ENCODE measurements at regions not wholly inside any gene's neighbourhood (a gene's known extent, or its start where the extent isn't known, plus 50 kb on each side); places are given as distances from the start of the nearest gene placed in this dataset.
A peak's percentile ranks its signal among the peaks of the same experiment; 100 is the strongest.

DNA sequence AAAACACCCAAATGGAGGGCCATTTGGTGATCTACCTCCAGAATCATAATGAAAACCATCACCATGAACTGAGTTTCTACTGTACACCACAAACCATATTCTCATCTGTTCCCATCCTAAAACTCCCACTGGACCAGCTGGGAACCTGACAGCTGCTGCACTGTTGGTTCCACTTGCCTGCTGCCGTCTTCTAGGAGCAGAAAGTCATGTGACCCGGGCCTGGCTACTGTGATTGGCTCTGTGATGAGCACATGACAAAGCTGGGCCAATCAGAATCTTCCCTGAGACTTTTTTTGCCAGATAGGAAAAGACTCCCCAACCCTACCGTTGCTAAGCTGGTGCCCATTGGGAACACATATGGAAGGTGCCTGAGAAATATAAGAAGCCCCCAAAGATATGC, 264.2 kb downstream of the MRTFB start:
- H2BK5ac ChIP-seq (ENCODE audit: low read depth, low read length, poor library complexity, severe bottlenecking) = no peak overlapping the region
- H4K20me1 ChIP-seq (ENCODE audit: insufficient read depth, low read length) = peaks cover 5% of the 10 kb centered on the region; the same call in 1 of the 2 replicates
- H3K56ac ChIP-seq (ENCODE audit: extremely low read depth, insufficient read depth, low read length) = no peak overlapping the region
- H3K79me1 ChIP-seq (ENCODE audit: low read depth in 1 of 2, low read length in 2 of 2) = no peaks in the 10 kb centered on the region
- H2BK15ac ChIP-seq (ENCODE audit: low read depth, low read length) = no peak overlapping the region
- no peak overlapping the region for H3K23ac ChIP-seq (ENCODE audit: low read depth, low read length)
- no peak overlapping the region for H4K8ac ChIP-seq (ENCODE audit: low read depth in 2 of 2, low read length in 2 of 2)
- H4K91ac ChIP-seq (ENCODE audit: insufficient read depth, low read depth, low read length) = no peak overlapping the region
- no peaks in the 10 kb centered on the region for H3K9me3 ChIP-seq (ENCODE audit: control insufficient read depth, insufficient read depth, low read length)
- dilution Hi-C loops (cut with HindIII; ENCODE audit: low sequenced_read_pairs, unreplicated experiment) (no loop called here), intact Hi-C loops (cut with micrococcal nuclease) (no loop called here), in situ Hi-C loops (cut with MboI; ENCODE audit: low sequenced_read_pairs) (no loop called here)
- no peak overlapping the region for H4K5ac ChIP-seq (ENCODE audit: low read depth, low read length)
- no peak overlapping the region for H3K18ac ChIP-seq (ENCODE audit: low read depth, low read length)
- H2BK20ac ChIP-seq (ENCODE audit: low read depth, low read length) = no peak overlapping the region
- WGBS, 2 experiments (ENCODE audit: extremely low coverage in 2 of 2, insufficient read length in 1 of 2) = no CpG with 5 or more reads among the region's 3 CpGs
- ATAC-seq (ENCODE audit: low read depth) (no peak), DNase-seq (no peak)
- no peak overlapping the region for H3K14ac ChIP-seq (replicated peaks; ENCODE audit: low read depth, low read length)
- BruUV-seq (replicated peaks) = no TSS peak
- H2BK120ac ChIP-seq (ENCODE audit: low read depth, low read length) = no peak overlapping the region
- H3K4me1 ChIP-seq (ENCODE audit: control insufficient read depth, insufficient read depth, low read length) = peaks cover 4% of the 10 kb centered on the region
- H3K9ac ChIP-seq (ENCODE audit: low read depth, low read length) = no peak overlapping the region
- H3K4me3 ChIP-seq (ENCODE audit: insufficient read depth, low read depth, low read length) = no peak overlapping the region
- no peak overlapping the region for H2AK9ac ChIP-seq (replicated peaks; ENCODE audit: low read depth, low read length, poor library complexity)
- 0 out of 2 replicates have a peak, but pooled peaks cover 4% of the 10 kb centered on the region for H3K36me3 ChIP-seq (ENCODE audit: control insufficient read depth, insufficient read depth, low read length)
- CTCF ChIA-PET = no interaction called here
- POLR2A ChIA-PET (ENCODE audit: unreplicated experiment) = no interaction called here
- H3K4me2 ChIP-seq (ENCODE audit: low read depth, low read length) = no peak overlapping the region
- no peak overlapping the region for H3K4ac ChIP-seq (ENCODE audit: low read depth, low read length)
- H3K9me1 ChIP-seq (ENCODE audit: insufficient read depth, low read length) = 0 out of 2 replicates have a peak, but pooled peaks cover 3% of the 10 kb centered on the region
- H2AFZ ChIP-seq (replicated peaks; ENCODE audit: low read length, poor library complexity) = no peak overlapping the region
- TF ChIP-seq, protein P1, sequence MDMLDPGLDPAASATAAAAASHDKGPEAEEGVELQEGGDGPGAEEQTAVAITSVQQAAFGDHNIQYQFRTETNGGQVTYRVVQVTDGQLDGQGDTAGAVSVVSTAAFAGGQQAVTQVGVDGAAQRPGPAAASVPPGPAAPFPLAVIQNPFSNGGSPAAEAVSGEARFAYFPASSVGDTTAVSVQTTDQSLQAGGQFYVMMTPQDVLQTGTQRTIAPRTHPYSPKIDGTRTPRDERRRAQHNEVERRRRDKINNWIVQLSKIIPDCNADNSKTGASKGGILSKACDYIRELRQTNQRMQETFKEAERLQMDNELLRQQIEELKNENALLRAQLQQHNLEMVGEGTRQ (IDR thresholded peaks at IDR 0.05; ENCODE audit: low read depth, low read length) = peak; percentile 74
- TF ChIP-seq FOS (IDR thresholded peaks at IDR 0.05; ENCODE audit: low read depth, low read length) (no peak), MAFK (IDR thresholded peaks at IDR 0.05; ENCODE audit: low read depth, low read length) (no peak)
- H3K27me3 ChIP-seq (ENCODE audit: control insufficient read depth, insufficient read depth, low read length) = no peaks in the 10 kb centered on the region
- no peak overlapping the region for H3K27ac ChIP-seq (ENCODE audit: insufficient read depth, low read length)
- H2AK5ac ChIP-seq (ENCODE audit: low read depth, low read length) = no peak overlapping the region
